Activated CD4-positive, alpha-beta T cell treated with anti-CD3 and anti-CD28 coated beads, Interleukin-2, amount 50 U/mL, for 1 hour (primary cell): ENCODE measurements at regions not wholly inside any gene's neighbourhood (a gene's known extent, or its start where the extent isn't known, plus 50 kb on each side); places are given as distances from the start of the nearest gene placed in this dataset.

Source experiments
- DNase-seq: peaks from one replicate; pipeline ENCODE4 v3.0.0-alpha.2; 2020

DNA sequence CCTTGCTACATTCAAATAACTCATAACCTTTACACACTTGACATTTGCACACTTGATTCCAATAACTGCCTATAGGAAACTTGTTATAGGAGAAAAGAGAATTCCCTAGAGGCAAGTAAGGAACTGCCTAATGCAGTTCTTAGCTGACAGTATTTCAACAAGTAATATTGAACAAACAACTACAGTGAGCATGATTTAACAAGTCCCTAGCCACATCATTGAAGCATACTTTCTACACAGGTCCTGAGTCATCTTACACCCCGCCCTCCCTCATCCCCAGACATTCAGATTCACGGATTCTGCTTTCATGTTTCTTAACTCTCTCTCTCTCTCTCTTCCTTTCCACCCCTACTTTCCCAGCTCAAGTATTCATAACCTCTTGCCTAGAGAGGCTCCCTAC lies 153.5 kb downstream of the LSM5 start:
- no peak for DNase-seq

DNA sequence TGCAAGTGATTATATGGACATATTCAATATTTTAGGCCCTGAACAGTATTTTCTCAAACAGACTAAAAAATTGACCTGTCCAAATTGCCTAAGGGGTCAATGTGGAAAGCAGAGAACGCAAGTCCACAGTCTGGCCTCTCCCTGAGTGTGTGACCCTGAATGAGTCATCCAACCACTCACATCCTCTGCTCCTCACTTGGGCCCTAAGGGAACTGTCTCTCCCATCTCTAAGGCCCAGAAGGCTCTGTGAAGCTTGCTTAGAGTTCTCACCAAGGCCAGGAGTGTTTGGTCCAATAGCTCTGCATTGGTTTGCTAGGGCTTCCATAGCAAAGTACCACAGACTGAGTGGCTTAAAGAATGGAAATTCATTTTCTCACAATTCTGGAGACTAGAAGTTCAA lies 155.1 kb downstream of the LSM5 start:
- DNase-seq: no peak

DNA sequence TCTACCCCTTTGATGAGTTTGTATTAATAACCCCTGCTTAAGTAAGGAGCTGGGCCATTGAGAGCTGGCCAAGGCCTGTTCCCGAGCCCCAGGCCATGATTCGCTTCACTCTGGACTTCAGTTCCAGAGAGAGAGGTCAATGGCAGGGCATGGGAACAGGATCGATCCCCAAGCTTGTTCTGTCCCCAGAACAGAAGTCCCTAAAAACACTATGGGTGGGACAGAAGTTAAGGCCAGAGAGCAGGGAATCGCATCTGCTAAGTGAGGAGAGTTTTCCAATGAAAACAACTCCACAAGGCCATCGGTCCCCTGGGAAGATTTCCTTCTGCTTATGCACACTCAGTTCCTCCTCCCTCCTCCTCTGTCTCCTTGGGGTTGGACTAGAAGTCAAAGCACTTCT lies 159.6 kb downstream of the LSM5 start:
- DNase-seq: no peak

DNA sequence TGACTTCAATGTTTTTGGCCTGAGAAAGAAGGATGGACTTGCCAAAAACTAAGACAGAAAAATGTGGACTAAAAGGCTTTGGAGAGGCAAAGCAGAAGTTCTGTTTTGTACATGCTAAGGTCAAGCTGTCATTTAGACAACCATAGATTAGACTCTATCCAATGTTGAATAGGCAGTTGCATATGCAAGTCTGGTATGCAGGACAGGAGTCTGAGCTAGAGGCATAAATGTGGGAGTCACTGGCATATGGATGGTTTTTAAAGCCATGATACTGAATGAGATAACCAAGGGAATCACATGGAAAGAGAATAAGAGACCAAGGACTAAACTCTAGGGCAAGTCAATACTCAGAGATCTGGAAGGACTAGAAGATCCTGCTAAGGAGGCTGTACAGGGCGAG lies 164.1 kb downstream of the LSM5 start:
- DNase-seq: no peak

DNA sequence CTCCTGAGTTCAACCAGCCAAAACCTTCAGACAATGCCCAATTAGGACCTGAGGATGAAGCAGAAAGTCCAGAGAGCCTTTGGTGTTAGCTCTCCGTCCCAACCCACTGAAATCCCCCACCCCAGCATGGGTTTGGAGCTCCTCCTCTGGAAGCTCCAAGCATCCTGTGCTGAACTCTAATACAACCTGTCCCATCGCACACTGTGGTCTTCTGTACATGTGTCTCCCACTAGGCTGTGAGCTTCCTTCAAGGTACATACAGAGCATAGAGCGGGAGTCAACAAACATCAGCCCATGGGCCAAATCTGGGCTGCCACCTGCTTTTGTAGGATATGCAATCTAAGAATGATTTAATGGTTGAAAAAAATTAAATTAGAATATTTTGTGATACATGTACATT lies 166.5 kb downstream of the LSM5 start:
- DNase-seq: no peak

DNA sequence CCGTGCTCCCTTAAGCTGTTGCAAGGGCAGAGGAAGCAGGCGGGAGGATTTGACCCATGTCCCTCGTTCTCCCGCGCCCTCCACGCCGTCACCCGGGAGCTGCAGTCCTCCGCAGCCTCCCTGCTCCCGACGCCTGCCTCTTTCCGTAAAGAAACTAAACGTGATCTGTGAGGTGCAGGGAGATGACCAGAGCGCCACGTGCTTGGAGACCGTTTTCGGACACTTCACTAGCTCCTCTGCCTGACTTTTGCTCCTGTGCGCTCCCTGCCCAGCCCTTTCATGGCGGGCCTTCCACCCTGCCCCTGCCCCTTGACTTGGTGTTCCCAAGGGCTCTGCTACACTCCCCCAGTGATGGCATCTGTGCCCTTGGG lies 171.2 kb downstream of the LSM5 start:
- DNase-seq: no peak

DNA sequence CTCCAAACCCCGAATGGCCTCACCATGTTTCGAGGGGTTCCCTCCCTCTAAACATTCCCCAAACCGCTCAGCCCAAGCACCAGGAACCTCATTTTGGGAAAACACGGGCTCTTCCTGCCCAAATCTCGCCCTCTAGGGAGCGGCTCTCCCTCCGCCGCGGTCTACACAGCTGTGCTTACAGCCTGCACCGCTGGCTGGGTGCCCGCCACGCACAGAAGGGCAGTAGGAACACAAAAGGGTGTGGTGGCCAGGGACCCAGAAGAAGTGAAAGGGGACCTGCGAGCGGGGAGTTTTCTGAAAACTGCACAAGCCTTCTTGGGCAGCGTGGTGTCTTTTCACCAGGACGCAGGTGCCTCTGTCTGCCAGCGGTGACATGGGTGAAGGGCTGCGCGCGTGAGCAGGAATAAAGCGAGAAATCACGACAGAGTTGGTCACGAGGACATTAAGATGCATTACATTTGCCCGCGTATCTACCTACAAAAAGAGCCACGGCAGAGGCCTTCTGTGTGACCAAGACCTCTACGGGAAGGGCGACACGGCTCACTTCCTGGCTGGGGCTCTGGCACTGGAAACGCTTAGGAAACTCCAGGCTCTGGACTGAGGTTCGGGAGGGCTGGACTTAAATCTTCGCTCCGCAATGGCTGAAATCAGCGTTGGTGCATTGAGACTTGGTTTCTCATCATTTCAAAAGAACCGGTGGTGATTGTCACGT lies 171.7 kb downstream of the LSM5 start:
- no peak for DNase-seq

DNA sequence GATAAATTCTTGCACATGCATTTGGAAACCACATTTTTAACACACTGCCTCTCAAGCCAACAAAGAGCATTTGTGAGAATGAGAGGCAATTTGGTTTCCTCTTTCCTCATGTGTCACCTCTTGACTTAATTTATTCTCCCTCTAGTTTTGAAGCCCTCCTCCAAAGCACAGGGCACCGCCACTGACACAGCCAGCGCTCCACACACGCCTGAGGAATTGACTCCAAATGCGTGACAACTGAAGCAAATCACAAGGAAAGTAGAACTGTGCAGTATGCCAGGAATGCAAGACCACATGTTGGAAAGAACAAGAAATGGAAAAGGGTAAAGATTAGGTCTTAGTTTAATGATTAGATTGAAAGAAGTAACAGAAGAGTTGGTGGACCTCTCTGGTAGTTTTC lies 173.3 kb downstream of the LSM5 start:
- DNase-seq: no peak

DNA sequence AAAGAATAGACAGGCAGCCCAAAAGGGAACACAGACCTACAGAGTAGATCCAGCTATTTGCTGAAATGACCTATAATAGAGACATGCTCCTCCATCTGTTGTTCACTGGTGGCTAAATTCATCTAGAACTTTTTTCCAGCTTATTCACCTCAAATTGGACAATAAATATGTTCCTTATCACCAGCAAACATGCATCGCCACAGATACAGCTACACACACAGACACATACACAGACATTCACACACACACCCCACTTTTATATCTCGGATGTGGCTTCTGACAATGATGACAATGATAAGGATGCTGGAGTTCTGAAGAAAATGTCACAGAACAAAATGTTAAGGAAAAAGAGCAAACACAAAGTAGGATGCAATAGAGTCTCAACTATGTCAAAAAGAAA lies 175.4 kb downstream of the LSM5 start:
- no peak for DNase-seq

DNA sequence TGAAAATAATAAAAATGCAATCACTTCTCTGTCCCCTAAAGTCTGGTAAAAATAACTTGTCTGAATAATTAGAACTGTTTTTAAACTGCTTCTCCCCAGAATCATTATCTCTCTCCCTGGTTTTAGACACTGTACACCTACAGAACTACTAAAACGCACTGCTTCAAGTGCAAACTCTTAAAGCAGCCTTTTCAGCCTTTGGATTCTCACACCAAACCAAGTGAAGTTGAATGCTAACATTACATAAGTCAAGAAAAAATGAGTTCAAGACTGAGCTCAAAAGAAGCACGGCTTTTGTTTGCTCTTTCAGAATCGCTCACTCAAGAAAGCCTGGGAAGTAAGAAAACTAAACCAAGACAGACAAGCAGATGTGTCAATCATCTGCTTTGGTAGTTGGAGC lies 188.8 kb downstream of the LSM5 start:
- DNase-seq: no peak

DNA sequence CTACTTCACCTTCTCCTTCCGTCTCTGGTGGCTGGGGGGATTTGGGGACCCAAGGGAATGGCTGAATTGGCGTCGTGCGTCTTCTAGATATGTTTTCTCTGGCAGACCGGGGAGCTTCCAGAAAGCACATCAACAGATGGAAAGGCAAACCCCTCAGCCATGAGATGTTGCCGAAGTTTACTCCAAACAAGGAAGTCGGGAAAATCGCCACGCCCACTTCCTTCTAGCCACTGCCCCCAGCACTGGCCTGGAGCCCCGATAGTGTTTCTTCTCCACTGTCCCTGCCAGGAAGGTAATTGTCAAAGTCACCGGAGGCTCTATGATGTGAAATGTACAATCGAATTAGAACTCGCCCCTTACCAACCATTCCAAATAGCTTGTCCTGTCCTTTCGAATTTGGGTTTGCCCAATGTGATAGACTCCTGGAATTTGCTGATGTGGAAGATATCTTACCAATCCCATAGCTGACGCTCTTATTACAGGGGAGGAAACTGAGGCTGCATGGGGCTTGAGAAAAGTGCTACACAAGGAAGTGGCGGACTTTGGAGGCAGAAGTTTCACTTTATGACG lies 191.0 kb downstream of the LSM5 start:
- DNase-seq: no peak

DNA sequence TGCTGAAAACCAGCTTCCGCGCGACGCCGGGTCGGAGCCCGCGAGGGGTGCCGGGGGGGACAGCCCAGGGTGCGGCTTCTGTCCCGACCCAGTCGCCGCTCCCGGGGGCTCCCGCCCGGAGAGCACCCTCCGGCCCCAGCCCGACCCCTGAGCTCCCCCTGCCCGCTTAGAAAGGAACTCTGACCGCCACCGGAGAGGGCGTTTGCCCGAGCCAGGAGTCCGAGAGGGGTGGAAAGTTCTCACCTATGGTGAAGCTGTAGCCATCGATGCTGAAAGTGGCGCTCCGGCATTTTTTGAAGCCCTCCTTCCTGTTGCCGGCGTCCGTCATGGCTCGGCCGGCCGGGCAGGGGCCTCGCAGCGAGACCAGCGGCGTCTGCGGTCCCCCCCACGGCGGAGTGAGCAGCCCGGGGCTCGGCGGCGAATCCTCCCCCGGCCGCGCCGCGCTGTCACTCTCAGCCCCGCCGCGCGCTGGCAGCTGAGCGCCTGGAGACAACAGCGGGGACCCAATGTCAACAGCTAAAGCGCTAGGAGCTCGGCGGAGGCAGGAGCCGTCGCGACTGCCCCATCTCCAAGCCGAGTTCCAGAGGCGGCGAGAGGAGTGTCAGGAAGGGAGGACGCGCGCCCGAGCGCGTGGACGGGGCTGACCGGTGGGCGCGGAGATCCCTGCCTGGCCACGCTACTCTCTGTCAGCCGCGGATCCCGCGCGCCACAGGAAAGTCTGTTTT lies 191.6 kb downstream of the LSM5 start:
- DNase-seq: no peak

DNA sequence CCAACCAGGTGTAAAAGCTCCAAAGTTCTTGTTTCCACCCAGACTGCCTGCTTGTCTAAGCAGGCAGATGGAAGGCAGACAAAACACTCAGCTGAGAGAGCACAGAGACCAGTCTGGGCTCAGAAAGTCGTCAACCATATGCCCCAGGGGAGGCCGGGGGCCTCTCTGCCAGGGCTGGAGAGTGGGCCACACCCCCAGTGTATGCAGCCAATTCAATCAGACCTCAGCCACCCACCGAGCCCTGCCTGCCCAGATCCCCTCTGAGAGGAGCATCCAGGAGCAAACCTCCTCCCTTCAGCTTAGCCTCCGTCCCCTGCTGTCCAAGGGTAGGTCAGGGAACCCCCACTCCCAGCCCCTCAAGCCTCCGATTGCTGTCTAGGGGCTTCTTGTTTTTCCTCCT lies 196.3 kb downstream of the LSM5 start:
- DNase-seq: no peak

DNA sequence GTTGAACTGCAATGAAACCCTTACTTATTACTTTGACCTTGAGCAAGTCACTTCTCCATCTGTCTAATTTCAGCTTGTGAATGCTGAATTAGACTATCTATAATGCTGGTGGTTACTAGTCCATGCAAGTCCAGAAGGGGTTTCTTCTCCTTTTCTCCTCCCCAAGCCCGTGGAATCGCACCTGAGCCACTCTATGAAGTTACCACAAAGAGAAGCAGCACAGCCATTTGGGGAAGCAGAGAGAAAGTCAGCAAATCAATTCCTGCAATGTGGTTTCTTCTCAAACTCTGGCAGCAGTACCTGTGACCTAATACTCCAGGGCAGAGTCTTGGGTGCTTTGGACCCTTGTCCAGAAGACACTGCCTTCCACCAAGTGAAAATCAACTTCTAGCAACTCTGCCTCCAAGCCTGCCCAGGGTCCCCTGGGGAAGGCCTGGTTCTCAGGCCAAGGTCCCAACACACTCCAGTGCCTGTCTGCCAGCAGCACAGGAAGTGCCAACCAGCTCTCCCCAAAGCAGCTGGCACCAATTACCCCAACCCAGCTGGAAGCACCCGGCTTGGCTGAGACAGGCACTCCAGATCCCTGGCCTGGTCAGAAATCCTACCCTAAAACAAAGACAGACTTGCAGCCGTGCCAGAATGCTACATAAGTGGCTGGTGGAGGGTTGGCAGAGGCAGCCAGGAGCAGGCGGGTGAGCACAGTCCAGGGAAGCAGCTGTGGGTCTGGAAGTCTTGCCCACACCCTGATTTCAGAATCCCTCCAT lies 200.3 kb downstream of the LSM5 start:
- no peak for DNase-seq

DNA sequence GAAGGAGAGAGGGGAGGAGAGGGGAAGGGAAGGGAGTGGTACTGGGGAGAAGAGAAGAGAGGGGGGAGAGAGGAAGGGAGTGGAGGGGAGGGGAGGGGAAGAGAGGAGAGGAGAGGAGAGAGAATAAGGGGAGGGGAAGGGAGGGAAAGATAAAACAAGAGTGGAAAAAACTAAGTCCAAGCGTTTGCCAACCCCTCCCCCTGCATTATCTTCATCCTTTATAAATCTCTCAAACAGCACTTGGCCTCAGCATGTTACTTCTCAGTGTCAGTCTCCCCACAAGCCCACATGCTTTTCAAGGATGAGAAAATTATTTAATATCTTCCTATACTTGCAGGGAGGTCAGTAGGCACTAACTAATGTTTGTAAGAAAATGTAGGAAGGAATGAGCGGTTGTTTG lies 204.5 kb downstream of the LSM5 start:
- no peak for DNase-seq

DNA sequence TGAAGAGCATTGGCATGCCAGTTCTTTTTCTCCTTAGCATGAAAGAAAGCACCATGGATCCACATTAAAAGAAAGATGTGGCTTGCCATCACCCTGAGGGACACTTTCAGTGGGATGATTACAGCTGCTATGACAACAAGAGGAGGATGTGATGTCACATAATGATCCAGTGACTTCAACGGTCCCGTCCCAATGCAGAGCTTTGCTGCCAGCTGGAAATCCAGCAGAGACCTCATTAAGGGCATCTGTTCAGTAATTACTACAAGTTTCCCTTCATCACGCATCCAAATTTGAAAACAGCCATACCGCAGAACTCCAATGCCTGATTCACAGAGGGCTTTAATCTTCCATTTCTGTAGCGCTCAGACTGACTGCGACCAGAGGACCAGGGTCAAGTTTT lies 206.6 kb downstream of the LSM5 start:
- DNase-seq: no peak

DNA sequence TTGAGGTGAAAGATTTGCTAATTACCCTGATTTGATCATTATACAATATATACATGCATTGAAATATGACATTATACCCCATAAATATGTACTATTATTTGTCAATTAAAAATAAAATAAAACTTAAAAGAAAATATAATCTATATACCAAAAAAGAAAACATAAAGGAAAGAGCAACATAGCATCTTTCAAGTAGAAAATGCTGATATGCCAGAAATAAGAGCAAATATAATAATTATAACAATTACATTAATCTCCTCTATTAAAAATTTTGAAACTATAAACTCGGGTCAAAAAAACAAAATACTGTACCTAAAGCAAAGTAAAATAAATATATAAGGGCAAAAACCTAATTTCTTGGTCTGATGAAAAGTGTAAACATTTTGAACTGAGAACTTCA lies 209.3 kb upstream of the PDE1C start:
- no peak for DNase-seq

DNA sequence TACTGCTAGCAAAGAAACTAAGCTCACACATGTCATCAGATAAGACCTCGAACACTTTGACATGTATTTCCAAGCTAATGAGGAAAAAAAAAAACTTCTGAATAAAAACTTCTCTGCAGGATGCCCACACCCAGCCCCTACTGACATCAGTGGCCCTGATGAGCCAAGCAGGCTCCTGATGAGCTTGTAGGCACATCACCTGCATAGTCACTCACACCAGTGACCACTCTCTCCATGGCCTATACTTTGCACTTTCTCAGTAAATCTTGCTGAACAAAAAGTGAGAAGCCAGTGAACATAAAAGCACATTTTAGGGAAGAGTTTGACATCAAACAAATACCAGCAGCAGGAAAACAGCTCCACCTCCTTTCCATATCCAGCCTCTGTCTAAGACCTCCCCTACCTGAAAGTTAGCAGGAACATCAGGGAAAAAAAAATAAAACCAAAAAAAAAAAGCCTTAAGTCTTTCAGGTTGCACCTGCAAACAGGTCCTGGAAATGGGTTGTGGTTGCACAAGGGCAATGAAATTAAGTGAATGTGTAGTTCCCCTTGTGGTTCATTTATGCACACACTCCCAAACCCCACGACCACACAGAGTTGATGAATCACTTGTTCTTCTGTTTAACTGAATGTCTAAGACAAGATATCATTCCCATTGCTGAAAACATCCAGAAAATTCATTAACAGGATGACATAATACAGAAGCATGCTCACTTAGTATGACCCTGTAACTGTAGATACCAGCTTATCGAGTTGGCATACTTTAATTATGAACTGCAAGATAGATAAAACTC lies 205.2 kb upstream of the PDE1C start:
- no peak for DNase-seq

DNA sequence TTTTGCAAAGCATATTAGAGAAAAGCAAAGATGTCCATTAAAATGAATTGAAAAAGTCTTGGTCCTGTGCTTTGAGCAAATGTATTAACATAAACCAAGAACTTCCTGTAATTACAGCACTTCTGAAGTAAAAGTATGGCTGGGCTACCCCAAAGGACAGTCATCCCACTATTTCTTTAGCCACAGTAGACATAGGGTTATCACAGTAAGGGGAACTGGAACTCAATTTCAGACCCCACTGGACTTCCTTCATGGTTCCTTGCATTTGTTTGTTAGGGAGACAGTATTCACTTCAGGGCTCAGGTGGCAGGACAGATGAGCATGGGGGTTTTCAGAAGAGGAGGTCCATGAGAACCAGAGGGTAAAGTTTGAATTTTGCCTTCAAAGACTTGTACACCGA lies 203.1 kb upstream of the PDE1C start:
- DNase-seq: no peak

DNA sequence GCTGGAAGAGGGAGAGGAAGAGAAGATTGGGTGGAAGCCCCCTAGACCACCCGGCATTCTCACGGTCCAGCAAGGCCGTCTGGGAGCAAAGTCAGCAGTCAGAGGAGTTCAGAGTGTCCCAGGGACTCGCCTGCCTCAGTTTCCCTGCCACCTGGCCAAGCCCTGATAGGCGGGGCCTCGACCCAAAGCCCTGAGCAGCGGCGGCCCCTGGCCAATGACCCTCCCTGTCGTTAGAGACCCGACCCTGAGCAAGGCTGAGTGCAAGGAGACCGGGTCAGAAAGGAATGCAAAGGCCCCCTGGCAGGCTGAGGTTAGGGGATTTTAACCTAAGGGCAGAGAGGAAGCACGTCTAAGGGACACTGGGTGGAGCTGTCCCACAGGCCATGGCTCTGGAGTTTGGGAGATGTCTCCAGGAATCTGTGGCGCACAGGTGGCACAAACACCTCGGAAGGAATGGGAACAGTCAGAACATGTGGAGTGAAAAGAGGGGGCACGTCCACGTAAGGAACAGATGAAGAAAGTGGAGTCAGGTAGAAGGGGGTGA lies 196.8 kb upstream of the PDE1C start:
- DNase-seq: no peak

DNA sequence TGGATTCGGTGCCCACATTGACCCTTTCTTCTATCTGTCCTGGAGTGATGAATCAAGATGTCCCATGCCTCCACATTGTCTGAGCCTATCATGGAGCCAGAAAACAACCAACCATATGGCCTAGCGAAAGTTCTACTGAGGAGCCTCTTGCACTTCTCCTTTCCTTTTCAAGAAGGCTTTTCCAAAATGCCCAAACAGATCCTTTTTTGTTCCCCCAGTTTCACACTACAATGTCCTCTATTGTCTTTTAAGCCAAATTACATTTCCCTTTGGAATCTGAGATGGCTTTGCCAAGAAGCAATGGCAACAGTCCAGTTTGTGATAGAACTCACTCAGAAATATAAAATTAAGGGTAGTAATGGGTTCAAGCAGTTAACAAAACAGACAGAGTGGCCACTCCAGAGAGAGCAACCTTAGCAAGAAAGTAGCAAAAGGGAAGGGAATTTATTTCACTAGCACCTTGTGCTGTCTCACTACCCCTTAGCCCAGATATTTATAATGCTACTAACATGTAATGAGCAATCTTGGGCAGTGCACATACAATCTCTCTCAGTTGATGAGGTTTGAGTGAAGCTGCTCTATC lies 194.6 kb upstream of the PDE1C start:
- no peak for DNase-seq

DNA sequence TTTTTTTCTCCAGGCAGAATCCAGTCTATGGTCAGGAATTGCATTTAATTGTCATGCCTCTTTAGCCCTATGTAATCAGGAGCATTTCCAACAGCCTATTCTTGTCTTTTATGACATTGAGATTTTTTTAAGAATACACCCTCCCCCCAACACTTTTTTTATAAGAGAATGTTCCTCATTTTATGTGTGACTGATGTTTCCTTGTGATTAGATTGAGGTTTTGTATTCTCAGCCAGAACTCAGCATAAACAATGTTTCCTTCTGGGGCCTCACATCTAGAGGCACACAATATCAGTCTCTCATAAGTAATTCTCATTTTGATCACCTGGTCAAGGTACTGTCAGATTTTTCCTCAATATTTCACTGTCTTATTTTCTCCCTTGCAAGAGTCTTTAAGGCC lies 193.4 kb upstream of the PDE1C start:
- DNase-seq: no peak
